Dedifferentiated amniotic fluid mesenchymal stem cell (primary cell): ENCODE measurements at regions not wholly inside any gene's neighbourhood (a gene's known extent, or its start where the extent isn't known, plus 50 kb on each side); places are given as distances from the start of the nearest gene placed in this dataset.

Experiments used
- DNase-seq: peaks from one replicate; pipeline ENCODE4 v3.0.0-alpha.2; 2016; ENCODE audit errors: extremely low spot score

- no peak for DNase-seq
Measured at GRCh38 chr2:16507655-16508489, 157.8 kb downstream of the CYRIA start.

DNA sequence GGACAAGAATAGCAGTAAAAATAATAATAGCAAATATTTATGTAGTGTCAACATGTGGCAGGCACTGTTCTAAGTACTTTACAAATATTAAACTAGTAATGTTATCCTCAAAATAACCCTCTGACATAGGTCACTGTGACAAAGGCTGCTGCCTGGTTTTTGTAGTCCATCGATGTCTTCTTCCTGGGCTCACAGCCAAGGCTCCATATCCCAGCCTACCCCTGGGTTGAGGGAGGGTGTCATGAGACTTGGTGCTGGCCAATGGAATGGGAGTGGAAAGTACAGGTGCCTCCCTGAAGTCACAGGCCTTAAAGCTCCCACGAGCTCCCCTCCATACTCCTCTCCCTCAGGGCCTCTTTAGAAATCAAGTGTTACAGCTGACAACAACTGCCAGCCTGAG lies 159.3 kb downstream of the CYRIA start:
- DNase-seq: no peak

- DNase-seq: no peak
Measured at GRCh38 chr2:16496426-16497388, 168.9 kb downstream of the CYRIA start.

- no peak for DNase-seq
Measured at GRCh38 chr2:16495509-16496208, 170.0 kb downstream of the CYRIA start.

DNA sequence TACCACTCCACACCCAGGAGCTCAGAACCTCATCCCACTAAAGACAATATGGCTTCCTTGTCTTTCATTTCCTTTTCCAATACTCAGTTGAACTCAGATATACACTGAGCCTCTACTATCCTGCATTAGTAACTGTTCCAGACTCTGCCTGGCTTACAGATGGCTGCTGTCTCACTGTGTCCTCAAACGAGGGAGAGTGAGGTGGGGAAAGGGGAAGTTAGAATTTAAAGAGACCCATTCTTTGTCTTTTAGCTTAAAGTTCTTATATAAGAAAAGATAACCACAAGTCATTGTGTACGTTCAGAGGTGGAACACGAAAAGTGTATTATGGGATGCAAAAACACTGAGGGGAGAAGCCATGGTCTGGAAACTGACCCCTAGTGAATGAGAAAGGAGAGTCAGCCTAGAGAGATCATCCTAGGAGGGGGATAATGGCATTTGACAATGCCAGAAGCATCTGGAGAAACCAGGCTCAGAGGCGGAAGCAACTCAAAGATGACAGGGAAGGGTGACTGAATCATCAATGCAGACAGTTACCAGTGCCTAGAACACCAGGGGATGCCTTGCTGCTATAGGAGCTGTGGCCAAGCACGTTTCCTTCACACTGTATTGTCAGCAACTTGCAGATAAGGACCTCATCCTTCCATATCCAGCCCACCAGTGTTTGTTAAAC lies 170.7 kb downstream of the CYRIA start:
- no peak for DNase-seq

DNA sequence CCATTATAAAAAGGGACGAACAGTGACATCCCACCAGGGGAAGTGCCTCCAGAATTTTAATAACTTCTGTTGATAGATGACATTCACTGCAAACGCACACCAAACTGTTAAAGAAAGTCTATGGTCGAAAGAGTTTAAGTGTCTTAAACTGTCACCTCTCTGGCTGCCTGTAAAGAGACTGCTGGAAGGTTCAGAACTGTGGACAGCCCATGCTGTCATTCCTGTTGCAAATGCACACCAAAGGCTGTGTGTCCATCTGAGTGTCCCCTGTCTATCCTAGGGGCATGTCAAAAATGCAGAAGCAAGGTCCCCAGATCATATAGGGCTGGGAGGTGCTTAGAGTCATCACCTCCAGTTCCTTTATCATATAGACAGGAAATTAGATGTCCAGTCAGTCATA lies 171.8 kb downstream of the CYRIA start:
- no peak for DNase-seq

GRCh38 chr2:16487686-16488085 lies 177.9 kb downstream of the CYRIA start:
- DNase-seq: no peak

DNA sequence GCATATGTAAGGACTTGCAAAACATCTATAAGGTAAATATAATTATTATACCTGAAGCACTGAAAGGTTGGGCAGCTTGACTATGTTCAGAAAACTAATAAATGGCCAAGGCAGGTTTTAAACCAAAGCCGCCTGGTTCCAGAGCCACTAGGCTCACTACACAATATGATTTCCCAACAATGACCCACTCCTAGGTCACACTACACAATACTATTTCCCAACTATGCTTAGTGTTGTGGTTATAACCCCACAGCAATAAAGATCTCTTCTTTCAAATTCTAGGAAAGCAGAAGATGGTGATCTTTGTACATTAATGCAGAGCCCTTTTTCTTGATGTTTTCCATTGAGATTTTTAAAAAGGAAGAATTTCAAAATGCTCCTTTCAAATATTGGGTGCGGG lies 180.4 kb downstream of the CYRIA start:
- DNase-seq: no peak

DNA sequence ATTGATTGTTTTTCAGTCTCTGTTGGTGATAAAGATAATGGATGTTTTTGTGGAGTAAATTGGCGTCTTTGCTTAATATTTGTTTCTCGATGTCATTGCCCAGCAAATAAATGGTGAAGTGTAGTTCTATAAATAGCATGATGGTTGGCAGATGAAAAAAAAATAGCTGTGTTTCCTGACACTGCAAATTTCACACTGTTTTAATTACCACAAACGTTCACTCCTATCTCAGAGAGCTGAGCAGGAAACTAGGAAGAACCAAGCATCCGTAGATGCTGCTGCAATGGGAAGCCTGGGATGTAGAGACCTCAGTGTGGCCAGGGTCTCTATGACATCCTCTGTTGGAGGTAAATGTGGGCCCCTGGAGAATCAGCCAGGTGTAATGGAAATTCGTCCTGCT lies 183.2 kb downstream of the CYRIA start:
- no peak for DNase-seq

GRCh38 chr2:16481351-16481750 lies 184.3 kb downstream of the CYRIA start:
- DNase-seq: no peak

DNA sequence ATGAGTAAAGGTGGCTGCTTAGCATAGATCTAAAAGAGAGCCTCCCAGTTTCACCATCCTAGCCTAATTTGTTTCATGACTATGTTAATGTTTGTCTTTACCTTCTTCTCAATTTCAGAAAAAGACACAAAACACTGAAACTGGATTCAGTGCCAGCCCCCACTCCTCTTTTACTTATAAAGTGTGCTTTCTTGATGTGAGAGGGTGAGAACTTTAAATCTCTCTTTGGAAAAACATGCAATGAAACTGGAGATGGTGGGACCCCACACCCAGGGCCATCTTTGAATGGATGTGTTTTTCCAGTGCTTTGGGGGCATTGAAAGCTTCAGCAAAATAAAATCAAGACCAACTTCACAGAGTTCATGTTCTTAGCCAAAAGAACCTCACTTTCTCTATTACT lies 185.9 kb downstream of the CYRIA start:
- DNase-seq: no peak

DNA sequence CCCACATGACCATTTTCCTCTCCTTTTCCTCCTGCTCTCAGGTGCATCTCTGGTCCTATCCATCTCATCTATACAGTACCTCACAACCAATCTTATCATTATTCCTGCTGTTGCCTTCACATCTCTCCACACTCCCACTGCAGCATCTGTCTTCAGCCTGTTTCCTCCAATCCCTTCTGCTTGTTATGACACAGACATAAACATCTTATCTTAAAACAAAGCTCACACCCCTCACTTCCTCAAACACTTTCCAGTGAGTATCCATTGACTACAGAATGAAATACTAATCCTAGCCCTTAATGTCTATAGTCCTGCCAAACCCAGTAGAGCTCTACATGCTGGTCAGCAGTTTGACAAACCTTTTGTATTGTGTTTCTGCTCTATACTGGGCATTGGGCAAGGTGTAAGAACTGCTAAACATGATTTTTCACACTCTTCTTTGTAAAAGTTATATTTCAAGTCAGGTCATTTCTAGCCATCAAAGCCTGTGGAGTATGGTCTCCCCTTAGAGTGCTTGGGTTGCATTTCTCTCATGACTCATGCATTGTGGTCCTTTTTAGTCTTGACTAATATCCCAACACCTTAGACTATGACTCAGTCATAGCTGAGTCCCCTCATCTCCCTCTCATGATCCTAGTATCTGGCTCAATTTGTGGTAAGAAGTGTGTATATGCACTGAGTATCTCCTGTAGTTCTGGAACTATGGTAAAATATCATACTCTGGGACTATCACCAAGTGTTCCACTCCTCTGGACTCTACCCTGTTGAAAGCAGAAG lies 187.0 kb downstream of the CYRIA start:
- DNase-seq: no peak

DNA sequence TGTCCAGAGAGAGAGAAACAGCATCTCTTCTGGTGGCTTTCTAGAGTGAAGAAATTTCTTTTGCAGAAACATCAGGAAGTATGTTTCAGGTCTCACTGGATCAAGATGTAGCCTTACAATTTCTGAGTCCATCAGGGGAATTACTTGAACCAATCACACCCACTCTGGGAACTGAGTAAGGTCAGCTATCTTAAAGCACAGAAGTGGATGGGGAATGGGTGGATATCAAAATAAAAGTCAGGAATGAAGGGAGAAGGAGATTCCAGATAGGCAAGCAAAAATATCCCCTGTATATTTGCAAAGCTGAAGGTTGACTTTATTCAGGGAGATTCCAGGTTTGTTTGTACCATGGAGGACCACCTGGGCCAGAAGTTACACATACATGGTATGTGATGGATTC lies 188.0 kb downstream of the CYRIA start:
- no peak for DNase-seq

DNA sequence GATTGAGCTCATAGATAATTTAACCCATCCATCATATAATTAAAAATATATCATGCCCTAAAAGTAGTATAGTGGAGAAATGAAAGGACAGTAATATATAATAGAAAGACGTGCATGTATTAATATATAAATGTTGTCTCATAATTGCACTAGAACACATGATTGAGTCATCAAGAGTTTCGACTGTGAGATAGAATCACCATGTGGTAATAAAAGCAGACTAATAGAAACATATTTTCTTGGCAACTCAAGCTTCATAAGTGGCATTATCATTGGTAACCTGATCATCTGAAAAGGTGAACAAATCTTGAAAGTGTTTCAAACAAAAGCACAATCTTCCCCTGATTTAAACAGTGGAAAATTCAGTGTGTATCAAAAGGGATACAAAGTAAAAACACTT lies 188.8 kb downstream of the CYRIA start:
- no peak for DNase-seq

GRCh38 chr2:16475986-16476567 lies 189.6 kb downstream of the CYRIA start:
- DNase-seq: no peak

DNA sequence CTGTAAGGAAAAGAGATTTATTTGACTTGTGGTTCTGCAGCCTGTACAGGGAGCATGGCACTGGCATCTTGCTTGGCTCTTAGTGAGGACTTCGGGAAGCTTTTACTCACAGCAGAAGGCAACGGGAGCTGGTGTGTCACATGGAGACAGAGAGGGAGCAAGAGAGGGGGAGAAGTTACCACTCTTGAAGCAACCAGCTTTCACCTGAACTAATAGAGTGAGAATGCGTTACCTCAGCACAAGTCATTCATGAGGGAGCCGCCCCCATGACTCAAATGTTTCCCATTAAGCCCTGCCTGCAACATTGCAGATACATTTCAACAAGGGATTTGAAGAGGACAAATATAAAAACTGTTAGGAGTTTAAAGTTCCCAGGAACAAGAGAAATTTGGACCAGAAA lies 190.0 kb downstream of the CYRIA start:
- no peak for DNase-seq

DNA sequence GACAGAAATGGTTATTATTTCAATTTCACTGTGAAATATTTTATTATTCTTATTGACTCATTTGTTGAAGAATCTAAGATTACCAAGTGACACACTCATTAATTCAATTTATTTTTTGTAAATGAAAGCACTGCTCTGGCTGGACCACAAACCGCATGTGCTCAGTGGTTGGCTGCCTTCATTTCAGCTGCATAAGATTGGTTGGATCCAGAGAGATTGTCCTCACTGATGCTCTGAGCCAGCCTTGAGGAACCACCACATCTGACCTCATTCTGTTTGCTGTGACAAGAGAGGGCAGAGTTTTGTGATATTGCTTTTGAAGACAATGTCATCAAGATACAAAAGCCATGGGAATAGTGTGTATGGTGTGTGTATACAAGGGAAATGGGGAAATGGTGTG lies 192.1 kb downstream of the CYRIA start:
- no peak for DNase-seq

- DNase-seq: no peak
Measured at GRCh38 chr2:16470936-16471490, 194.6 kb downstream of the CYRIA start.

GRCh38 chr2:16466821-16467151 lies 198.8 kb downstream of the CYRIA start:
- DNase-seq: no peak

GRCh38 chr2:16466133-16466820 lies 199.4 kb downstream of the CYRIA start:
- DNase-seq: no peak
